Endodermal cell (in vitro differentiated cells): ENCODE measurements at regions not wholly inside any gene's neighbourhood (a gene's known extent, or its start where the extent isn't known, plus 50 kb on each side); places are given as distances from the start of the nearest gene placed in this dataset.
A peak's percentile ranks its signal among the peaks of the same experiment; 100 is the strongest.

ENCODE experiments used
- DNase-seq: peaks from one replicate; pipeline ENCODE4 v3.0.0-alpha.2; 2017
- H3K27ac ChIP-seq: 2 replicates; pipeline ENCODE4 v1.5.1; 2013; ENCODE audit warnings: mild to moderate bottlenecking, low read depth, low read length, moderate library complexity
- H3K27me3 ChIP-seq: 2 replicates; pipeline ENCODE4 v1.6.1; 2013; ENCODE audit warnings: mild to moderate bottlenecking, low read length, moderate library complexity; ENCODE audit not compliant: insufficient read depth, control insufficient read depth, poor library complexity, severe bottlenecking
- H3K36me3 ChIP-seq: 2 replicates; pipeline ENCODE4 v1.7.0; 2013; ENCODE audit warnings: mild to moderate bottlenecking, low read length, moderate library complexity; ENCODE audit not compliant: control insufficient read depth, insufficient read depth
- H3K4me1 ChIP-seq: one replicate; pipeline ENCODE4 v1.7.0; 2013; ENCODE audit warnings: low read length; ENCODE audit not compliant: control insufficient read depth, insufficient read depth
- H3K4me3 ChIP-seq: 2 replicates; pipeline ENCODE4 v1.5.1; 2013; ENCODE audit warnings: mild to moderate bottlenecking, low read length, moderate library complexity
- H3K9ac ChIP-seq: 2 replicates; pipeline ENCODE4 v1.6.1; 2013; ENCODE audit warnings: mild to moderate bottlenecking, low read length, moderate library complexity; ENCODE audit not compliant: poor library complexity, severe bottlenecking; ENCODE audit errors: extremely low read depth
- H3K9me3 ChIP-seq: 2 replicates; pipeline ENCODE4 v1.6.1; 2013; ENCODE audit warnings: mild to moderate bottlenecking, low read length, moderate library complexity; ENCODE audit not compliant: control insufficient read depth
- H3K27ac Mint-ChIP-seq: 2 replicates; pipeline ENCODE4 v1.8.0; 2020; ENCODE audit warnings: mixed read lengths
- H3K27me3 Mint-ChIP-seq: 2 replicates; pipeline ENCODE4 v1.8.0; 2021; ENCODE audit warnings: mild to moderate bottlenecking, mixed read lengths; ENCODE audit not compliant: insufficient read depth
- H3K36me3 Mint-ChIP-seq: 2 replicates; pipeline ENCODE4 v1.8.0; 2020; ENCODE audit warnings: low read depth, mixed read lengths
- H3K4me1 Mint-ChIP-seq: 2 replicates; pipeline ENCODE4 v1.8.0; 2020; ENCODE audit warnings: mixed read lengths
- H3K4me3 Mint-ChIP-seq: 2 replicates; pipeline ENCODE4 v1.8.0; 2020; ENCODE audit warnings: mild to moderate bottlenecking, moderate library complexity, mixed read lengths
- H3K9me3 Mint-ChIP-seq: 2 replicates; pipeline ENCODE4 v1.8.0; 2020; ENCODE audit warnings: mild to moderate bottlenecking, mixed read lengths
- WGBS, 2 experiments: methylation state at CpG; one replicate each; pipeline versions ENCODE4 v1.1.5 to v1.1.7; 2013; ENCODE audit warnings: missing lambda C conversion rate in 2 of 2, mixed read lengths in 1 of 2; ENCODE audit not compliant: insufficient coverage in 1 of 2, insufficient read length in 1 of 2; 5-methylcytosine and 5-hydroxymethylcytosine counted together
- TF ChIP-seq, protein P1 (sequence below): fragments of 200-600 bp; sonication (generic); conservative IDR thresholded peaks from 2 replicates; pipeline ENCODE4 v1.5.0; 2021; ENCODE audit warnings: antibody characterized with exemption, mild to moderate bottlenecking

DNA sequence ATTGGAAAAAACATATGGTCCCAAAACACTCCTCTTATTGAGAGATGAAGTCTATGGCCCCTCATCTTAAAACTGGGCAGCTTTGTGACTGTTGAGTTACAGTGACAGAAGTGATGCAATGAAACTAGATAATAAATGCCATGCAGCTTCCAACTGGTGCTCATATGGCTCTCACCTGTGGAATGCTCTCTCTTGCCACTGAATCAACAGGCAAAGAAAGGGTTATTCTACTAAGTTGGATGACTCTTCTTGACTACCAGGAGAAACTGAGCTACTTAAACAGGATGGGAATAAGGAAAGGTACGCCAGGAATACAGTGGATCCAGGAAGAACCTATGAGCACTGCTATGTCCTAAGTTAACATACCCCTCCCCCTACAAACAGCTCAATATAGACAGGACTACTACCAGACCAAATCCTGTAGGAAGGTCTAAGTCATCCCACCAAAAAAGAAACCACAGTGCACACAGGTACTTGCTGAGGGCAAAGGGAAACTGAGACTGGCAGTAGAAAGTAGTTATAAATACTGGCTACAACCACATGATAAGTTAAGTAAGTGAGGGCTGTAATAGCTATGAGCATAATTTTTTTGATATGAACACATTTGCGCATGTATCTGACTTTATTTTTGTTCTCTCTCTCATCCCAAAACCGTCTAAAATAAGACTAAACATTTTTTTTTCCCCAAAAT lies 398.5 kb downstream of the ZFHX3 start:
- H3K27ac Mint-ChIP-seq: no peak overlapping the region

DNA sequence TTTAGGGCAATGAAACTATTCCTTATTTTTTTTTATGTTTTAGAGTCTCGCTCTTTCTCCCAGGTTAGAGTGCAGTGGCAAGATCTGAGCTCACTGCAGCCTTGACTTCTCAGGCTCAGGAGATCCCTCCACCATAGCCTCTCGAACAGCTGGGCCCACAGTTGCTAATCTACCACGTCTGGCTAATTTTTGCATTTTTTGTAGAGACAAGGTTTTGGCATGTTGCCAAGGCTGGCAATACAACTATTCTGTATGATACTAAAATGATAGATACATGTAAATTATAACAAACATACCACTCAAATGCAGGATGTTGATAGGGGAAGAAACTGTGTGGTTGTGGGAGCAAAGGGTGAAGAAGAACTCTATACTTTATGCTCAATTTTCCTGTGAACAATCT lies 401.3 kb downstream of the ZFHX3 start:
- H3K9ac ChIP-seq: no peak overlapping the region
- H3K4me3 ChIP-seq: no peak overlapping the region
- H3K4me3 Mint-ChIP-seq: no peak overlapping the region
- H3K9me3 ChIP-seq: peaks cover 16% of the 10 kb centered on the region
- H3K4me1 ChIP-seq: no peaks in the 10 kb centered on the region
- DNase-seq: no peak
- 98 to 100% methylated on average over 1 to 3 of the region's 3 CpGs for WGBS, 2 experiments
- H3K27ac ChIP-seq: no peak overlapping the region
- H3K36me3 ChIP-seq: no peaks in the 10 kb centered on the region
- H3K27me3 ChIP-seq: no peaks in the 10 kb centered on the region
- H3K4me1 Mint-ChIP-seq: peaks cover 2% of the 10 kb centered on the region
- H3K27me3 Mint-ChIP-seq: no peaks in the 10 kb centered on the region
- peaks cover 13% of the 10 kb centered on the region for H3K9me3 Mint-ChIP-seq
- TF ChIP-seq, protein P1, sequence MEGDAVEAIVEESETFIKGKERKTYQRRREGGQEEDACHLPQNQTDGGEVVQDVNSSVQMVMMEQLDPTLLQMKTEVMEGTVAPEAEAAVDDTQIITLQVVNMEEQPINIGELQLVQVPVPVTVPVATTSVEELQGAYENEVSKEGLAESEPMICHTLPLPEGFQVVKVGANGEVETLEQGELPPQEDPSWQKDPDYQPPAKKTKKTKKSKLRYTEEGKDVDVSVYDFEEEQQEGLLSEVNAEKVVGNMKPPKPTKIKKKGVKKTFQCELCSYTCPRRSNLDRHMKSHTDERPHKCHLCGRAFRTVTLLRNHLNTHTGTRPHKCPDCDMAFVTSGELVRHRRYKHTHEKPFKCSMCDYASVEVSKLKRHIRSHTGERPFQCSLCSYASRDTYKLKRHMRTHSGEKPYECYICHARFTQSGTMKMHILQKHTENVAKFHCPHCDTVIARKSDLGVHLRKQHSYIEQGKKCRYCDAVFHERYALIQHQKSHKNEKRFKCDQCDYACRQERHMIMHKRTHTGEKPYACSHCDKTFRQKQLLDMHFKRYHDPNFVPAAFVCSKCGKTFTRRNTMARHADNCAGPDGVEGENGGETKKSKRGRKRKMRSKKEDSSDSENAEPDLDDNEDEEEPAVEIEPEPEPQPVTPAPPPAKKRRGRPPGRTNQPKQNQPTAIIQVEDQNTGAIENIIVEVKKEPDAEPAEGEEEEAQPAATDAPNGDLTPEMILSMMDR: no peak
- no peak overlapping the region for H3K27ac Mint-ChIP-seq
- H3K36me3 Mint-ChIP-seq: peaks cover 7% of the 10 kb centered on the region

More for the DNA sequence above, 398.5 kb downstream of the ZFHX3 start:
- Histone ChIP-seq H3K36me3 (no peaks in the 10 kb centered on the region), H3K9me3 (no peaks in the 10 kb centered on the region), H3K4me1 (no peaks in the 10 kb centered on the region), H3K27ac (no peak overlapping the region), H3K4me3 (no peak overlapping the region), H3K9ac (no peak overlapping the region), H3K27me3 (no peaks in the 10 kb centered on the region)
- Mint-ChIP-seq H3K36me3 (peaks cover 7% of the 10 kb centered on the region), H3K27me3 (no peaks in the 10 kb centered on the region), H3K4me1 (peaks cover 2% of the 10 kb centered on the region), H3K4me3 (no peak overlapping the region), H3K9me3 (peaks cover 13% of the 10 kb centered on the region)
- WGBS, 2 experiments: 87 to 100% methylated on average over 2 to 3 of the region's 3 CpGs
- DNase-seq: no peak
- TF ChIP-seq, protein P1: no peak

DNA sequence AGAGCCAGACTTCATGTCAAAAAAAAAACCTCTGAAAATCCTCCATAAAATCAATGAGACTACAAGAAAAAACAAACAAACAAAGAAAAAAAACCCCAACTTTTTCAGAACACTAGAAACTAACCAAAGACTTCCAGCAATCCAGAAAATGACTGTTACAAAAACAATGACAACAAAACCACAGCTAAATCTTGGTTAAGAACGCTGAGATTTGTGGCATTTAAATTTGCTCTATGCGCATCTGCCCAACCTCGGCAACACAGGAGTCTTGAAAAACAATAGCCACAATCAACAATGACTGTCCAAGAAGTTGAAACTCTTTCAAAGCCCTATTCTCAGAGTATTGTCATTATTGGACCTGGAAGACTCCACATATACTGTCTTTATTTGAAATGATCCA lies 402.4 kb downstream of the ZFHX3 start:
- DNase-seq: no peak
- Histone ChIP-seq H3K27me3 (no peaks in the 10 kb centered on the region), H3K4me1 (no peaks in the 10 kb centered on the region), H3K4me3 (no peak overlapping the region), H3K36me3 (no peaks in the 10 kb centered on the region), H3K27ac (no peak overlapping the region), H3K9me3 (peaks cover 21% of the 10 kb centered on the region), H3K9ac (no peak overlapping the region)
- 77 to 90% methylated on average over 3 of the region's 3 CpGs for WGBS, 2 experiments
- H3K27ac Mint-ChIP-seq: peak overlapping the region; percentile 63
- no peaks in the 10 kb centered on the region for H3K27me3 Mint-ChIP-seq
- H3K4me3 Mint-ChIP-seq: no peak overlapping the region
- TF ChIP-seq, protein P1: no peak
- H3K36me3 Mint-ChIP-seq: peaks cover 9% of the 10 kb centered on the region
- H3K4me1 Mint-ChIP-seq: peaks cover 2% of the 10 kb centered on the region
- H3K9me3 Mint-ChIP-seq: peaks cover 20% of the 10 kb centered on the region
